ENCODE measurements at regions not wholly inside any gene's neighbourhood (a gene's known extent, or its start where the extent isn't known, plus 50 kb on each side); places are given as distances from the start of the nearest gene placed in this dataset.

- no peak for TF ChIP-seq CTCF (IDR thresholded peaks at IDR 0.05; ENCODE audit: insufficient read depth, low read length, poor library complexity, severe bottlenecking)
- no peak for TF ChIP-seq EZH2phosphoT487 (conservative IDR thresholded peaks at IDR 0.05; ENCODE audit: low read length)
These were observed 433.9 kb upstream of the MAF start for GRCh38 chr16:80034469-80034826.

All from SU-DHL-6 (cell line).